ENCODE measurements at regions not wholly inside any gene's neighbourhood (a gene's known extent, or its start where the extent isn't known, plus 50 kb on each side); places are given as distances from the start of the nearest gene placed in this dataset.

DNA sequence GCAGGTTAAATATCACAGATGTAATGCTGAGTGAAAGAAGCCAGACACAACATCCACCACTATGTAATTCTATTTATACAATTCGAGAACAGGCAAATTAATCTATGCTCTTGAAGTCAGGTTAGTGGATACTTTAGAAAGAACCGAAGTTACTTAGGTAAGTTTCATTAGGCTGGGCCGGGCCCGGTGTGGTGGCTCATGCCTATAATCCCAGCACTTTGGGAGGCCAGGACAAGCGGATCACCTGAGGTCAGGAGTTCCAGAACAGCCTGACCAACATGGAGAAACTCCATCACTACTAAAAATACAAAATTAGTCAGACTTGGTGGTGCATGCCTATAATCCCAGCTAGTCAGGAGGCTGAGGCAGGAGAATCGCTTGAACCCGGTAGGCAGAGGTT is 1105.7 kb downstream of the NSUN3 start:
- TF ChIP-seq, protein P1, sequence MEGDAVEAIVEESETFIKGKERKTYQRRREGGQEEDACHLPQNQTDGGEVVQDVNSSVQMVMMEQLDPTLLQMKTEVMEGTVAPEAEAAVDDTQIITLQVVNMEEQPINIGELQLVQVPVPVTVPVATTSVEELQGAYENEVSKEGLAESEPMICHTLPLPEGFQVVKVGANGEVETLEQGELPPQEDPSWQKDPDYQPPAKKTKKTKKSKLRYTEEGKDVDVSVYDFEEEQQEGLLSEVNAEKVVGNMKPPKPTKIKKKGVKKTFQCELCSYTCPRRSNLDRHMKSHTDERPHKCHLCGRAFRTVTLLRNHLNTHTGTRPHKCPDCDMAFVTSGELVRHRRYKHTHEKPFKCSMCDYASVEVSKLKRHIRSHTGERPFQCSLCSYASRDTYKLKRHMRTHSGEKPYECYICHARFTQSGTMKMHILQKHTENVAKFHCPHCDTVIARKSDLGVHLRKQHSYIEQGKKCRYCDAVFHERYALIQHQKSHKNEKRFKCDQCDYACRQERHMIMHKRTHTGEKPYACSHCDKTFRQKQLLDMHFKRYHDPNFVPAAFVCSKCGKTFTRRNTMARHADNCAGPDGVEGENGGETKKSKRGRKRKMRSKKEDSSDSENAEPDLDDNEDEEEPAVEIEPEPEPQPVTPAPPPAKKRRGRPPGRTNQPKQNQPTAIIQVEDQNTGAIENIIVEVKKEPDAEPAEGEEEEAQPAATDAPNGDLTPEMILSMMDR (IDR thresholded peaks at IDR 0.05; ENCODE audit: borderline replicate concordance, control extremely low read depth, extremely low read depth, insufficient read depth, missing control alignments) = no peak
- in situ Hi-C loops (cut with MboI; ENCODE audit: low sequenced_read_pairs, unreplicated experiment) = no loop called here
- DNase-seq (ENCODE audit: low spot score) = no peak

DNA sequence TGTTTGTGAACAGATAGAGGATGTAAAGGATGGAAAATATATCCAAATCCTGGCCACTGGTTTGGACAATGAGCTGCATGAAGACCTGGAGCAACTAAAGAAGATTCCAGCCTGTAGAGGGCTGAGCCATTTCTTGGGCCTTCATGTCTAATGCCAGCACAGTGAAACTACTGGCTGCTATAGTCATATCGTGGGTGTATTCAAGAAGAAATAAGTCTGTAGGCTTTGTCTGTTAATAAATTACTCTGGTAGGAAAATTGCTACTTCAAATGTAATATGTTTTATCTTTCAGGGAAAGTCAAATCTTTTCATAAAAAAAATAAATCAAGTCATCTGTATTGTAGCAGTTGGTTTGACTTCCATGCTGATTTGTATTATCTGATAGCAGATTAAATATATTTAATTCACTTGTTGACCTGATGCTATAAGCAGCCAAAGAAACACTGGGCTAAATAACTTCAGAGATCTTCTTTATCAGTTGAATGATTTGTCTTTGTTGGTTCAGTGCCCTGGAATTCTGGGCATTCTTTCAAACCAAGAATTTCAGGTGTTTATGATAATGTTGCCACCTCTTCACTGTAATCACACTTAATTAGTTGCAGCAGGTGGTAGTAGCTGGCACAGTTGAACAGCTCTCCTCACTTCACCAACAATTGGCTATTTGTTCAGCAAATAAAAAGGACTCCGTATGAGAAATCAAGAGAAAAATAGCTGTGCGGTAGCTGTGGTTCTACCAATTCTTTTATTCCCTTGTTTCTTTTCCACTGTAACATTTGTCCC is 1109.5 kb downstream of the NSUN3 start:
- DNase-seq (ENCODE audit: low spot score) = no peak
- TF ChIP-seq, protein P1 (IDR thresholded peaks at IDR 0.05; ENCODE audit: borderline replicate concordance, control extremely low read depth, extremely low read depth, insufficient read depth, missing control alignments) = no peak
- in situ Hi-C loops (cut with MboI; ENCODE audit: low sequenced_read_pairs, unreplicated experiment) = no loop called here

DNA sequence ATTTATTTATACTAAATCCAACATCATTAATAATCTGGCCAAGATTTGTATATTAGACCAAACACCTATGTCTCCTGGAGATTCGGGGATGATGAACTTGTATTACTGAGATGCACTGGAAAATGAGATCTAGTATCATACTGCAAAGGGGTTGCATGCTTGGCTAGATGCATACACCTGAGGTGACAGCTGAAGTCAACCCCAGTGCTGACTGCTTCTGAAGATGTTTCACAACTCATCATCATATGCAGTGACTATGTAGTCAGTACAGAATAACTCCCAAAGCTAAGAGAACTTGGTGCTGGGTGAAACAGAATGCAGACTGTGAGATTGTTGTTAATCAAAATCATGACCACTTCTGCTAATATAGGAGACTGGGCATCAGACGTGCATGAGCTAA is 1114.2 kb downstream of the NSUN3 start:
- in situ Hi-C loops (cut with MboI; ENCODE audit: low sequenced_read_pairs, unreplicated experiment) = no loop called here
- no peak for DNase-seq (ENCODE audit: low spot score)
- TF ChIP-seq, protein P1 (IDR thresholded peaks at IDR 0.05; ENCODE audit: borderline replicate concordance, control extremely low read depth, extremely low read depth, insufficient read depth, missing control alignments) = no peak

DNA sequence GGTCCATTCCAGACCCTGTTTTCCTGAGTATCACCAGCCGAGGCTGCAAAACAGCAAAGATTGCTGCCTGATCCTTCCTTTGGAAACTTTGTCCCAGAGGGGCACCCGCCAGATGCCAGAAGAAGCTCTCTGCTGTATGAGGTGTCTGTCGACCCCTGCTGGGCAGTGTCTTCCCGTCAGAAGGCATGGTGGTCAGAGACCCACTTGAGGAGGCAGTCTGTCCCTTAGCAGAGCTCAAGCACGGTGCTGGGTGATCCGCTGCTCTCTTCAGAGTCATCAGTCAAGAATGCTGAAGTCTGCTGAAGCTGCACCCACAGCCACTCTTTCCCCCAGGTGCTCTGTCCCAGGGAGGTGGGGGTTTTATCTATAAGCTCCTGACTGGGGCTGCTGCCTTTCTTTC is 1121.2 kb downstream of the NSUN3 start:
- in situ Hi-C loops (cut with MboI; ENCODE audit: low sequenced_read_pairs, unreplicated experiment) = no loop called here
- no peak for DNase-seq (ENCODE audit: low spot score)
- TF ChIP-seq, protein P1 (IDR thresholded peaks at IDR 0.05; ENCODE audit: borderline replicate concordance, control extremely low read depth, extremely low read depth, insufficient read depth, missing control alignments) = no peak

DNA sequence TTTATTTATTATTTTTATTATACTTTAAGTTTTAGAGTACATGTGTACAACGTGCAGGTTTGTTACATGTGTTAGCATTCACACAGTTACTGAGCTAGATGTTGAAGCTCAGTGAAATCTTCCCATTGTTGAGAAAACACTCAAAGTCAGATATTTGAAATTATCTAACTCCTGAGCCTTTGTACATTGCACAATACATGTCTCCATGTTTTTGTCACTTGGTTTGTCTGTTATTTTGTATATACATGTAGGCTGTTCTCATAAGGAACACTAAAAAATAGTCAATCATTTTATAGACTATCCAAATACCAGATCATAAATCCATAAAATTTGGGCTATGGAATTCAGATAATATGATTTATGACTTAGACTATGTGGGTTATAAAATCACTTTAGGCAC is 1126.5 kb downstream of the NSUN3 start:
- TF ChIP-seq, protein P1 (IDR thresholded peaks at IDR 0.05; ENCODE audit: borderline replicate concordance, control extremely low read depth, extremely low read depth, insufficient read depth, missing control alignments) = no peak
- DNase-seq (ENCODE audit: low spot score) = no peak
- in situ Hi-C loops (cut with MboI; ENCODE audit: low sequenced_read_pairs, unreplicated experiment) = no loop called here

DNA sequence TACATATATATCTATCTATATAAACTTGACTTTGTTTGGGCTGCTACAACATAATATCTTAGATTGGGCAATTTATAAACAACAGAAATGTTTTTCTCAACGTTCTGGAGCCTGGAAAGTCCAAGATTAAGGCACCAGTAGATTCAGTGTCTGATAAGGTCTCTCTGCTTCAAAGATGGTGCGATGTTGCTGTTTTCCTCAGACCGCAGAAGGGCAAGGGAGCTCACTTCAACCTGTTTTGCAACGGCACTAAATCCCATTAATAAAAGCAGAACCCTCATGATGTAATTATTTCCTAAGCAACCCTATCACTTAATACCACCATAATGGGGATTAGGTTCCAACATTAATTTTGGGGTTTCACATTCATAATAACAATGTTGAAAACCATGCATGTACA is 1134.8 kb downstream of the NSUN3 start:
- TF ChIP-seq, protein P1 (IDR thresholded peaks at IDR 0.05; ENCODE audit: borderline replicate concordance, control extremely low read depth, extremely low read depth, insufficient read depth, missing control alignments) = no peak
- in situ Hi-C loops (cut with MboI; ENCODE audit: low sequenced_read_pairs, unreplicated experiment) = no loop called here
- DNase-seq (ENCODE audit: low spot score) = no peak
